Hepatocyte (in vitro differentiated cells): ENCODE measurements at regions not wholly inside any gene's neighbourhood (a gene's known extent, or its start where the extent isn't known, plus 50 kb on each side); places are given as distances from the start of the nearest gene placed in this dataset.

Source experiments
- DNase-seq: peaks from one replicate; pipeline ENCODE4 v3.0.0-alpha.2; 2016; ENCODE audit warnings: low spot score
- H2AFZ ChIP-seq: fragments of 200-600 bp; sonication (generic); 2 replicates; pipeline ENCODE4 v1.6.0; 2016; ENCODE audit warnings: antibody characterized with exemption, mild to moderate bottlenecking
- H3K27ac ChIP-seq: fragments of 200-600 bp; sonication (generic); 2 replicates; pipeline ENCODE4 v1.5.1; 2016; ENCODE audit warnings: mild to moderate bottlenecking
- H3K27me3 ChIP-seq: fragments of 200-600 bp; sonication (generic); 2 replicates; pipeline ENCODE4 v1.6.1; 2016
- H3K36me3 ChIP-seq: fragments of 200-600 bp; sonication (generic); replicated peaks from 2 replicates; pipeline ENCODE4 v1.5.1; 2016; ENCODE audit warnings: low read depth; ENCODE audit not compliant: insufficient read depth
- H3K4me1 ChIP-seq: fragments of 200-600 bp; sonication (generic); 2 replicates; pipeline ENCODE4 v1.5.1; 2016; ENCODE audit warnings: mild to moderate bottlenecking, moderate library complexity; ENCODE audit not compliant: insufficient read depth
- H3K4me2 ChIP-seq: fragments of 200-600 bp; sonication (generic); 2 replicates; pipeline ENCODE4 v1.6.0; 2016
- H3K4me3 ChIP-seq: fragments of 200-600 bp; sonication (generic); 2 replicates; pipeline ENCODE4 v1.5.1; 2016; ENCODE audit warnings: mild to moderate bottlenecking
- H3K79me2 ChIP-seq: fragments of 200-600 bp; sonication (generic); 2 replicates; pipeline ENCODE4 v1.6.0; 2017; ENCODE audit warnings: mild to moderate bottlenecking
- H3K9me2 ChIP-seq: fragments of 200-600 bp; sonication (generic); replicated peaks from 2 replicates; pipeline ENCODE4 v1.6.0; 2017; ENCODE audit warnings: mild to moderate bottlenecking; ENCODE audit not compliant: insufficient read depth
- H3K9me3 ChIP-seq: fragments of 200-600 bp; sonication (generic); 2 replicates; pipeline ENCODE4 v1.5.1; 2016; ENCODE audit warnings: low read depth, mild to moderate bottlenecking
- H4K20me1 ChIP-seq: fragments of 200-600 bp; sonication (generic); 2 replicates; pipeline ENCODE4 v1.6.0; 2016; ENCODE audit warnings: mild to moderate bottlenecking; ENCODE audit not compliant: insufficient read depth, poor library complexity, severe bottlenecking
- EZH2 ChIP-seq: fragments of 200-600 bp; sonication (generic); IDR thresholded peaks from 2 replicates; pipeline ENCODE4 v1.6.1; 2016; ENCODE audit warnings: antibody characterized with exemption, mild to moderate bottlenecking, borderline replicate concordance
- EZH2phosphoT487 ChIP-seq: fragments of 200-600 bp; sonication (generic); IDR thresholded peaks from one replicate; pipeline ENCODE4 v1.6.1; 2018; ENCODE audit warnings: antibody characterized with exemption, mild to moderate bottlenecking, low read depth, moderate library complexity; ENCODE audit not compliant: unreplicated experiment, severe bottlenecking
- WGBS: methylation state at CpG from one replicate; pipeline ENCODE4 v1.1.6; 2016; ENCODE audit warnings: low lambda C conversion rate; ENCODE audit errors: missing lambda C conversion rate; 5-methylcytosine and 5-hydroxymethylcytosine counted together
- TF ChIP-seq, protein P1 (sequence below): fragments of 200-600 bp; sonication (generic); IDR thresholded peaks from 2 replicates; pipeline ENCODE4 v1.5.1; 2016; ENCODE audit warnings: antibody characterized with exemption, mild to moderate bottlenecking; ENCODE audit not compliant: poor library complexity

DNA sequence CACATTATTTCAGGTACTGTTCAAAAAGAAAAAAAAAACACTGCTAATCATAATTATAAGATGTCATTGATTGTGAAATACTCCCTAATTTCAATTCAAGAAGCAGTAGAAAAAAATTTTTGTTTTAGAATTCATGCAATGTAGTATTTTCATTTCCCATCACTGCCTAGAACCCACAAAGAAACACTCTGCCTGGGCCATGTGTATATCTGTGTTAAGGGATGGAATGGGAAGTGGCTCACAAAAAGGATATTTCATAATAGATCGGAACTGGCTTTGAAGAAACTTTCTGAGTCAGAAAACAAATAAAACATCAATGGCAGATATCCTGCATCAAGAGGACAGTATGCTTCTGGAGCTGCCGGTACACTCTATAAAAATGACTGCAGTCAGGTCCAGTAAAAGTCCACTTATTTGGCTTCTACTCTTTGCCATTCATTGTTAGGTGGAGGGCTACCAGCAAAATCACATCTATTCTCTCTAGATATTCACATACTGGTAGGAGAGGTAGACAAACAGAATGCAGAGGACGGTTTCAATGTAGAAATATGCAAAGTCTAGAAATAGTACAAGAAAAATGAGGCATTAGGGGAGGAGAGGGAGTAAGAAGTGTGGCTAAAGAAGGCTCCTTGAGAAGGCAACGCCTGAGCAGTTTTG lies 135.0 kb upstream of the TNFAIP3 start:
- H3K4me2 ChIP-seq = no peak overlapping the region
- peak overlapping the region; percentile 52 for H3K27ac ChIP-seq
- TF ChIP-seq, protein P1, sequence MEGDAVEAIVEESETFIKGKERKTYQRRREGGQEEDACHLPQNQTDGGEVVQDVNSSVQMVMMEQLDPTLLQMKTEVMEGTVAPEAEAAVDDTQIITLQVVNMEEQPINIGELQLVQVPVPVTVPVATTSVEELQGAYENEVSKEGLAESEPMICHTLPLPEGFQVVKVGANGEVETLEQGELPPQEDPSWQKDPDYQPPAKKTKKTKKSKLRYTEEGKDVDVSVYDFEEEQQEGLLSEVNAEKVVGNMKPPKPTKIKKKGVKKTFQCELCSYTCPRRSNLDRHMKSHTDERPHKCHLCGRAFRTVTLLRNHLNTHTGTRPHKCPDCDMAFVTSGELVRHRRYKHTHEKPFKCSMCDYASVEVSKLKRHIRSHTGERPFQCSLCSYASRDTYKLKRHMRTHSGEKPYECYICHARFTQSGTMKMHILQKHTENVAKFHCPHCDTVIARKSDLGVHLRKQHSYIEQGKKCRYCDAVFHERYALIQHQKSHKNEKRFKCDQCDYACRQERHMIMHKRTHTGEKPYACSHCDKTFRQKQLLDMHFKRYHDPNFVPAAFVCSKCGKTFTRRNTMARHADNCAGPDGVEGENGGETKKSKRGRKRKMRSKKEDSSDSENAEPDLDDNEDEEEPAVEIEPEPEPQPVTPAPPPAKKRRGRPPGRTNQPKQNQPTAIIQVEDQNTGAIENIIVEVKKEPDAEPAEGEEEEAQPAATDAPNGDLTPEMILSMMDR = no peak
- TF ChIP-seq EZH2phosphoT487 (no peak), EZH2 (no peak)

GRCh38 chr6:137733372-137733771 lies 133.7 kb upstream of the TNFAIP3 start:
- H3K9me2 ChIP-seq = no peaks in the 10 kb centered on the region
- H3K79me2 ChIP-seq = no peaks in the 10 kb centered on the region
- no peak overlapping the region for H3K4me3 ChIP-seq
- peaks cover 25% of the 10 kb centered on the region for H3K4me1 ChIP-seq
- H3K27ac ChIP-seq = no peak overlapping the region
- no peaks in the 10 kb centered on the region for H4K20me1 ChIP-seq
- WGBS = 95% methylated on average over 2 of the region's 2 CpGs
- H2AFZ ChIP-seq = no peak overlapping the region
- no peaks in the 10 kb centered on the region for H3K27me3 ChIP-seq
- no peak overlapping the region for H3K4me2 ChIP-seq
- TF ChIP-seq EZH2 (no peak), EZH2phosphoT487 (no peak)
- TF ChIP-seq, protein P1 = no peak
- H3K9me3 ChIP-seq = no peaks in the 10 kb centered on the region
- no peak for DNase-seq
- no peaks in the 10 kb centered on the region for H3K36me3 ChIP-seq

More for the DNA sequence above, 135.0 kb upstream of the TNFAIP3 start:
- Histone ChIP-seq H4K20me1 (no peaks in the 10 kb centered on the region), H3K27me3 (no peaks in the 10 kb centered on the region), H3K4me3 (no peak overlapping the region), H3K9me3 (no peaks in the 10 kb centered on the region), H3K4me1 (peaks cover 25% of the 10 kb centered on the region), H3K9me2 (no peaks in the 10 kb centered on the region), H3K36me3 (no peaks in the 10 kb centered on the region), H2AFZ (no peak overlapping the region), H3K79me2 (no peaks in the 10 kb centered on the region)
- peak; percentile 32 for DNase-seq
- WGBS = 55% methylated on average over 4 of the region's 4 CpGs

DNA sequence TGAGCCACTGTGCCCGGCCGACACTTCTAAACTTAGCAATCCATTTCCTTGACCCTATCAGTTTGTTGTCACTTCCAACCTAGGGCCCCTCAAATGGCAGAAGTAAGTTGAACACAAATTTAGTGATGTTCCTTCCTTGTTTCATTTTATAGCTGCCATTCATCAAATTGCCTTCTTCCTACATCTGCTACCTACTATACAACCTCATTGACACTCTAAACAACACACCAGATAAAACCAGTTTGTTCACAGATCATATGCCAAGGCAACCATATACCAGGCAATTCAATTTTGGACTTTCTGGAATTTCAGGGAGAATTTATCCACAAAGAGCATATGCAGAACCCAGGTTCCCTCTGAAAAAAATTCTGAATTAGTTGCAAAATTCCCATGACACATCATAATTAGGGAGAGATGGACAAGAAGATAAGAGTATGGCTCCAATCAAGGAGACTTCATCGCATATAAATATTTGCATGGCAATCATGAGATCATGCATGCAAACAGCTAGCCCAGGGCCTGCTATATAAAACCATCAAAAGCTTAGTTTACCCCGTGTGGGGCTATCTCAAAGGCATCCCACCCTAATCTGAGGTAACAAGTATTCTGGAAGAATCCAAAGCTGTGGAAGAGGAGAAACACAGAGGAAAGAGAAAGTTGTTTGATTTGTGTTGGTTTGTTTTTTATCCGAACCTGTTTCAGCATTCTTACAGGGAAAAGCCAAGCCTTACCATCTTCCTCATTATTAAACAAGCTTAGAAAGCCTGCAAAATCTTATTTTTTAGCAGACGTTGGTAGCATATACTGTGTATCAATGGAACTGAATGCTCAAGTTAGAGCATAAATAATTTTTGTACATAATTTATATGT lies 132.8 kb upstream of the TNFAIP3 start:
- no peak for TF ChIP-seq EZH2phosphoT487
- TF ChIP-seq EZH2 = no peak
- TF ChIP-seq, protein P1 = no peak
- H2AFZ ChIP-seq = no peak overlapping the region

More for the DNA sequence above, 132.8 kb upstream of the TNFAIP3 start:
- Histone ChIP-seq H3K4me2 (no peak overlapping the region), H3K9me3 (no peaks in the 10 kb centered on the region), H3K9me2 (no peaks in the 10 kb centered on the region), H3K4me1 (peaks cover 22% of the 10 kb centered on the region), H3K27me3 (no peaks in the 10 kb centered on the region), H4K20me1 (no peaks in the 10 kb centered on the region), H3K36me3 (no peaks in the 10 kb centered on the region), H3K79me2 (no peaks in the 10 kb centered on the region), H3K27ac (no peak overlapping the region), H3K4me3 (no peak overlapping the region)
- DNase-seq = no peak
- WGBS = 81% methylated on average over 6 of the region's 6 CpGs
